ENCODE measurements at regions not wholly inside any gene's neighbourhood (a gene's known extent, or its start where the extent isn't known, plus 50 kb on each side); places are given as distances from the start of the nearest gene placed in this dataset.

- no peak for TF ChIP-seq SUZ12 (IDR thresholded peaks at IDR 0.05)
- TF ChIP-seq PKNOX1 (IDR thresholded peaks at IDR 0.05): no peak
- TF ChIP-seq FOXM1 (IDR thresholded peaks at IDR 0.05; ENCODE audit: borderline replicate concordance): no peak
- no peak for TF ChIP-seq HDGF (IDR thresholded peaks at IDR 0.05; ENCODE audit: borderline replicate concordance)
- no peak for TF ChIP-seq L3MBTL2 (conservative IDR thresholded peaks at IDR 0.05)
- TF ChIP-seq ARNT (IDR thresholded peaks at IDR 0.05): no peak
- no peak for TF ChIP-seq BHLHE40 (IDR thresholded peaks at IDR 0.05; ENCODE audit: borderline replicate concordance)
- no peak for TF ChIP-seq NFRKB (IDR thresholded peaks at IDR 0.05)
- TF ChIP-seq ZNF384 (IDR thresholded peaks at IDR 0.05): no peak
- TF ChIP-seq LEF1 (IDR thresholded peaks at IDR 0.05; ENCODE audit: borderline replicate concordance): no peak
- no peak for TF ChIP-seq SP1 (IDR thresholded peaks at IDR 0.05)
- TF ChIP-seq FOXA1 (IDR thresholded peaks at IDR 0.05): no peak
- no peak for TF ChIP-seq CTBP1 (IDR thresholded peaks at IDR 0.05; ENCODE audit: borderline replicate concordance)
- TF ChIP-seq TARDBP (IDR thresholded peaks at IDR 0.05): no peak
- TF ChIP-seq ELF4 (IDR thresholded peaks at IDR 0.05): no peak
- no peak for TF ChIP-seq FOXK2 (IDR thresholded peaks at IDR 0.05)
- no peak for DNase-seq (ENCODE audit: extremely low spot score)
- POLR2A ChIA-PET: no interaction called here
- CTCF ChIA-PET: no interaction called here
These were observed 111.1 kb upstream of the PRDM9 start for GRCh38 chr5:23396346-23396745.

- no peak for DNase-seq (ENCODE audit: extremely low spot score)
- ChIA-PET CTCF (no interaction called here), POLR2A (no interaction called here)
- TF ChIP-seq FOXM1 (IDR thresholded peaks at IDR 0.05; ENCODE audit: borderline replicate concordance) (no peak), FOXK2 (IDR thresholded peaks at IDR 0.05) (no peak)
These were observed 117.9 kb upstream of the PRDM9 start for GRCh38 chr5:23389291-23390101.

GRCh38 chr5:23385036-23385435 is 122.4 kb upstream of the PRDM9 start:
- POLR2A ChIA-PET: no interaction called here
- DNase-seq (ENCODE audit: extremely low spot score): no peak
- CTCF ChIA-PET: interaction anchor here (0.6 kb wide), 1 partner anchor 1127 kb away, joined by 4 read pairs; no protein-coding TSS in a partner anchor
- TF ChIP-seq HDGF (IDR thresholded peaks at IDR 0.05; ENCODE audit: borderline replicate concordance) (no peak), FOXK2 (IDR thresholded peaks at IDR 0.05) (no peak), SP1 (IDR thresholded peaks at IDR 0.05) (no peak), FOXA1 (IDR thresholded peaks at IDR 0.05) (no peak), SUZ12 (IDR thresholded peaks at IDR 0.05) (no peak)

- TF ChIP-seq LEF1 (IDR thresholded peaks at IDR 0.05; ENCODE audit: borderline replicate concordance) (no peak), HDGF (IDR thresholded peaks at IDR 0.05; ENCODE audit: borderline replicate concordance) (no peak)
- POLR2A ChIA-PET: no interaction called here
- CTCF ChIA-PET: interaction anchor here (0.7 kb wide), 1 partner anchor 16 kb away, joined by 3 read pairs; no protein-coding TSS in a partner anchor
- DNase-seq (ENCODE audit: extremely low spot score): no peak
These were observed 135.2 kb upstream of the PRDM9 start for GRCh38 chr5:23372177-23372576.

- TF ChIP-seq L3MBTL2 (conservative IDR thresholded peaks at IDR 0.05) (no peak), LEF1 (IDR thresholded peaks at IDR 0.05; ENCODE audit: borderline replicate concordance) (no peak), ELF4 (IDR thresholded peaks at IDR 0.05) (no peak), PKNOX1 (IDR thresholded peaks at IDR 0.05) (no peak), ZNF384 (IDR thresholded peaks at IDR 0.05) (no peak), FOXK2 (IDR thresholded peaks at IDR 0.05) (no peak), TARDBP (IDR thresholded peaks at IDR 0.05) (no peak), NFRKB (IDR thresholded peaks at IDR 0.05) (no peak), SUZ12 (IDR thresholded peaks at IDR 0.05) (no peak), HDGF (IDR thresholded peaks at IDR 0.05; ENCODE audit: borderline replicate concordance) (no peak), BHLHE40 (IDR thresholded peaks at IDR 0.05; ENCODE audit: borderline replicate concordance) (no peak), ARNT (IDR thresholded peaks at IDR 0.05) (no peak), FOXM1 (IDR thresholded peaks at IDR 0.05; ENCODE audit: borderline replicate concordance) (no peak), FOXA1 (IDR thresholded peaks at IDR 0.05) (no peak), SP1 (IDR thresholded peaks at IDR 0.05) (no peak), CTBP1 (IDR thresholded peaks at IDR 0.05; ENCODE audit: borderline replicate concordance) (no peak)
- CTCF ChIA-PET: no interaction called here
- POLR2A ChIA-PET: interaction anchor here (1.0 kb wide), 1 partner anchor 138 kb away, joined by 3 read pairs; no protein-coding TSS in a partner anchor
- no peak for DNase-seq (ENCODE audit: extremely low spot score)
These were observed 139.0 kb upstream of the PRDM9 start for GRCh38 chr5:23368393-23368792.

- no peak for DNase-seq (ENCODE audit: extremely low spot score)
- no peak for TF ChIP-seq LEF1 (IDR thresholded peaks at IDR 0.05; ENCODE audit: borderline replicate concordance)
- no peak for TF ChIP-seq FOXK2 (IDR thresholded peaks at IDR 0.05)
- ChIA-PET CTCF (no interaction called here), POLR2A (interaction anchor here (1.0 kb wide), 1 partner anchor 139 kb away, joined by 3 read pairs; no protein-coding TSS in a partner anchor)
These were observed 139.5 kb upstream of the PRDM9 start for GRCh38 chr5:23367874-23368273.

- ChIA-PET CTCF (no interaction called here), POLR2A (no interaction called here)
- DNase-seq (ENCODE audit: extremely low spot score): no peak
- TF ChIP-seq ELF4 (IDR thresholded peaks at IDR 0.05) (no peak), ARNT (IDR thresholded peaks at IDR 0.05) (no peak)
These were observed 154.1 kb upstream of the PRDM9 start for GRCh38 chr5:23353286-23353685.

GRCh38 chr5:23352446-23352845 is 155.0 kb upstream of the PRDM9 start:
- ChIA-PET POLR2A (no interaction called here), CTCF (no interaction called here)
- TF ChIP-seq TARDBP (IDR thresholded peaks at IDR 0.05): no peak
- TF ChIP-seq HDGF (IDR thresholded peaks at IDR 0.05; ENCODE audit: borderline replicate concordance): no peak
- no peak for TF ChIP-seq FOXK2 (IDR thresholded peaks at IDR 0.05)
- no peak for TF ChIP-seq PKNOX1 (IDR thresholded peaks at IDR 0.05)
- no peak for TF ChIP-seq FOXM1 (IDR thresholded peaks at IDR 0.05; ENCODE audit: borderline replicate concordance)
- TF ChIP-seq BHLHE40 (IDR thresholded peaks at IDR 0.05; ENCODE audit: borderline replicate concordance): no peak
- no peak for TF ChIP-seq CTBP1 (IDR thresholded peaks at IDR 0.05; ENCODE audit: borderline replicate concordance)
- no peak for TF ChIP-seq ARNT (IDR thresholded peaks at IDR 0.05)
- no peak for TF ChIP-seq L3MBTL2 (conservative IDR thresholded peaks at IDR 0.05)
- no peak for TF ChIP-seq FOXA1 (IDR thresholded peaks at IDR 0.05)
- TF ChIP-seq NFRKB (IDR thresholded peaks at IDR 0.05): no peak
- TF ChIP-seq SUZ12 (IDR thresholded peaks at IDR 0.05): no peak
- no peak for TF ChIP-seq LEF1 (IDR thresholded peaks at IDR 0.05; ENCODE audit: borderline replicate concordance)
- TF ChIP-seq ZNF384 (IDR thresholded peaks at IDR 0.05): no peak
- TF ChIP-seq ELF4 (IDR thresholded peaks at IDR 0.05): no peak
- TF ChIP-seq SP1 (IDR thresholded peaks at IDR 0.05): no peak
- DNase-seq (ENCODE audit: extremely low spot score): no peak

Data from HEK293T (cell line).